ENCODE measurements at regions not wholly inside any gene's neighbourhood (a gene's known extent, or its start where the extent isn't known, plus 50 kb on each side); places are given as distances from the start of the nearest gene placed in this dataset.

GRCh38 chr3:80655216-80655615 lies 887.4 kb upstream of the ROBO1 start:
- no peak for TF ChIP-seq CTCF (IDR thresholded peaks at IDR 0.05)
- no peak for TF ChIP-seq POLR2A (IDR thresholded peaks at IDR 0.05)

Measured in Peyer's patch (tissue), 4 donors.